PC-3 (cell line): ENCODE measurements at regions not wholly inside any gene's neighbourhood (a gene's known extent, or its start where the extent isn't known, plus 50 kb on each side); places are given as distances from the start of the nearest gene placed in this dataset.

Source experiments
- ATAC-seq: fragments of 200-7000 bp; cut with Tn5 transposase; 2 replicates; pipeline ENCODE4 v1.9.1; 2020; ENCODE audit warnings: mild to moderate bottlenecking, moderate library complexity
- BruUV-seq: library from RNA; stranded (reverse); fragments of 400-500 nt; replicated peaks from 2 replicates; lab custom pipeline; 2021; lab: Mats Ljungman, UMichigan
- CTCF ChIA-PET: fragments of 300-600 bp; sonication (Branson Sonifier 250); formaldehyde crosslinking; loops from one replicate; lab custom pipeline; 2022; ENCODE audit warnings: antibody characterized with exemption; lab: Charles Lee
- POLR2A ChIA-PET: fragments of 300-600 bp; sonication (Branson Sonifier 250); formaldehyde crosslinking; loops from one replicate; lab custom pipeline; 2022; ENCODE audit warnings: antibody characterized with exemption; ENCODE audit not compliant: unreplicated experiment; lab: Charles Lee
- DNase-seq: peaks from one replicate; pipeline ENCODE4 v3.0.0-alpha.2; 2015
- H2AFZ ChIP-seq: fragments of 300-600 bp; sonication (generic); 2 replicates; pipeline ENCODE4 v1.6.0; 2016; ENCODE audit warnings: antibody characterized with exemption, low read length
- H3F3A ChIP-seq: fragments of 300-600 bp; sonication (generic); one replicate; pipeline ENCODE4 v1.6.0; 2017; ENCODE audit warnings: antibody characterized with exemption, low read length, control low read depth, mild to moderate bottlenecking; ENCODE audit not compliant: unreplicated experiment
- H3K27ac ChIP-seq: fragments of 300-600 bp; sonication (generic); 2 replicates; pipeline ENCODE4 v1.5.1; 2016; ENCODE audit warnings: mild to moderate bottlenecking, low read length
- H3K27me3 ChIP-seq: fragments of 300-600 bp; sonication (generic); 2 replicates; pipeline ENCODE4 v1.6.1; 2016; ENCODE audit warnings: low read length, mixed read lengths
- H3K36me3 ChIP-seq: fragments of 300-600 bp; sonication (generic); 2 replicates; pipeline ENCODE4 v1.6.1; 2016; ENCODE audit warnings: low read depth, mixed run types, low read length, mixed read lengths
- H3K4me1 ChIP-seq: fragments of 300-600 bp; sonication (generic); 2 replicates; pipeline ENCODE4 v1.5.1; 2016; ENCODE audit warnings: low read length; ENCODE audit not compliant: insufficient read depth
- H3K4me2 ChIP-seq: fragments of 300-600 bp; sonication (generic); 2 replicates; pipeline ENCODE4 v1.6.0; 2016; ENCODE audit warnings: low read length
- H3K4me3 ChIP-seq: fragments of 300-600 bp; sonication (generic); 2 replicates; pipeline ENCODE4 v1.5.1; 2016; ENCODE audit warnings: mild to moderate bottlenecking, low read length, mixed read lengths
- H3K79me2 ChIP-seq: fragments of 300-600 bp; sonication (generic); 2 replicates; pipeline ENCODE4 v1.6.1; 2017; ENCODE audit warnings: low read length, mixed read lengths
- H3K9ac ChIP-seq: fragments of 300-600 bp; sonication (generic); 2 replicates; pipeline ENCODE4 v1.6.0; 2016; ENCODE audit warnings: mild to moderate bottlenecking, low read length
- H3K9me2 ChIP-seq: fragments of 300-600 bp; sonication (generic); replicated peaks from 2 replicates; pipeline ENCODE4 v1.6.1; 2016; ENCODE audit warnings: mixed run types, low read length, mixed read lengths
- H3K9me3 ChIP-seq: fragments of 300-600 bp; sonication (generic); 2 replicates; pipeline ENCODE4 v1.6.1; 2016; ENCODE audit warnings: low read length, mixed read lengths
- H4K20me1 ChIP-seq: fragments of 300-600 bp; sonication (generic); 2 replicates; pipeline ENCODE4 v1.6.1; 2016; ENCODE audit warnings: low read length, mixed read lengths
- EZH2 ChIP-seq: fragments of 300-600 bp; sonication (generic); IDR thresholded peaks from one replicate; pipeline ENCODE4 v1.6.1; 2017; ENCODE audit warnings: antibody characterized with exemption, mild to moderate bottlenecking, low read length; ENCODE audit not compliant: unreplicated experiment
- EZH2phosphoT487 ChIP-seq: fragments of 300-600 bp; sonication (generic); IDR thresholded peaks from 2 replicates; pipeline ENCODE4 v1.6.1; 2018; ENCODE audit warnings: mild to moderate bottlenecking, antibody characterized with exemption, low read length, borderline replicate concordance
- intact Hi-C: fragments of 100-400 bp; cut with micrococcal nuclease; formaldehyde crosslinking; loops from 2 replicates; pipeline ENCODE4 v1.9.0; 2023
- TF ChIP-seq, protein P1 (sequence below): fragments of 300-600 bp; sonication (generic); conservative IDR thresholded peaks from 2 replicates; pipeline ENCODE4 v1.5.1; 2017; ENCODE audit warnings: antibody characterized with exemption, low read depth, mild to moderate bottlenecking, low read length

DNA sequence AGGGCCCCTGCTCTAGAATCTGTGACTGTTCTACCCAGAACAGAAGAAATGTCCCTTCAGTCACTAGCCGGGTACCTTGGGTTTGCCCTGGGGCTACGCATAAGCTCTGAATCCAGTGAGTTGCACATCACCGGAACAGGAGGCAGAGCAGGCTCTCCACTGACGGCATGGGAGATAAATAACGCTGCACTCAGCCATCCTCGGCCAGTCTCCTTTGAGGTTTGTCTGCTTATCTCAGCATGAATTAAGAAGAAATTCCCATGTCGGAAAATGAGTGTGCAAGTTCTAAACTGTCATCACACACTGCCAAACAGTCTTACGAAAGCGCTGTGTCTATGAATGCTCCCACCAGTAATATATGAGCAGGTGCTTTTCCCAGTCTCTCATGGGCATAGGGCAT is 90.8 kb downstream of the FAM50B start:
- no peak overlapping the region for H3K4me2 ChIP-seq
- intact Hi-C loops, result no loop called here
- BruUV-seq, result no TSS peak
- no peaks in the 10 kb centered on the region for H3K9me3 ChIP-seq
- H3F3A ChIP-seq, result no peaks in the 10 kb centered on the region
- CTCF ChIA-PET, result no interaction called here
- no peaks in the 10 kb centered on the region for H3K36me3 ChIP-seq
- H3K27me3 ChIP-seq, result no peaks in the 10 kb centered on the region
- H4K20me1 ChIP-seq, result no peaks in the 10 kb centered on the region
- peaks cover 3% of the 10 kb centered on the region for H3K4me1 ChIP-seq
- H3K4me3 ChIP-seq, result no peak overlapping the region
- no peak for DNase-seq
- H3K9ac ChIP-seq, result no peak overlapping the region
- TF ChIP-seq EZH2phosphoT487, result no peak
- TF ChIP-seq, protein P1, sequence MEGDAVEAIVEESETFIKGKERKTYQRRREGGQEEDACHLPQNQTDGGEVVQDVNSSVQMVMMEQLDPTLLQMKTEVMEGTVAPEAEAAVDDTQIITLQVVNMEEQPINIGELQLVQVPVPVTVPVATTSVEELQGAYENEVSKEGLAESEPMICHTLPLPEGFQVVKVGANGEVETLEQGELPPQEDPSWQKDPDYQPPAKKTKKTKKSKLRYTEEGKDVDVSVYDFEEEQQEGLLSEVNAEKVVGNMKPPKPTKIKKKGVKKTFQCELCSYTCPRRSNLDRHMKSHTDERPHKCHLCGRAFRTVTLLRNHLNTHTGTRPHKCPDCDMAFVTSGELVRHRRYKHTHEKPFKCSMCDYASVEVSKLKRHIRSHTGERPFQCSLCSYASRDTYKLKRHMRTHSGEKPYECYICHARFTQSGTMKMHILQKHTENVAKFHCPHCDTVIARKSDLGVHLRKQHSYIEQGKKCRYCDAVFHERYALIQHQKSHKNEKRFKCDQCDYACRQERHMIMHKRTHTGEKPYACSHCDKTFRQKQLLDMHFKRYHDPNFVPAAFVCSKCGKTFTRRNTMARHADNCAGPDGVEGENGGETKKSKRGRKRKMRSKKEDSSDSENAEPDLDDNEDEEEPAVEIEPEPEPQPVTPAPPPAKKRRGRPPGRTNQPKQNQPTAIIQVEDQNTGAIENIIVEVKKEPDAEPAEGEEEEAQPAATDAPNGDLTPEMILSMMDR, result no peak
- TF ChIP-seq EZH2, result no peak
- POLR2A ChIA-PET, result no interaction called here
- no peaks in the 10 kb centered on the region for H3K79me2 ChIP-seq
- no peak overlapping the region for H2AFZ ChIP-seq
- H3K27ac ChIP-seq, result no peak overlapping the region
- ATAC-seq, result no peak
- H3K9me2 ChIP-seq, result no peaks in the 10 kb centered on the region

DNA sequence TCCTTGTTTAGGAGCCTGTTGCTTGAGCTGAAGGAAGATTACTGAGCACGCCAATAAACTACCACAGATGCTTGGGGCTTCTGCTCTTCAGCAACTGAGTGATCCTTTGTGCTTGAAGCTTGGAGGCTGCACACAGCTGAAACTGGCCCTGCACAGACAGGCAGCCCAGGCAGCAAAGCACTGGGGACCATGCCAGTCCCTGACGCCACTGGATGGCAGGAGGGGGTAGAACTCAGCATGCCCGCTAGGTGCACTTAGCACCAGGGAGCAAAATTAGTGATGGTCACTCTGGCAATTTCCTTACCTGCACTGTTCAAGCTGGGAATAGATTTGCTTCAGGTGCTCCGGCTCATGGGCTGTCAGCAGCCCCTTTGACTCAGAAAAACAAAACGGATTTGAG is 91.5 kb downstream of the FAM50B start:
- DNase-seq (no peak), ATAC-seq (no peak)
- no peaks in the 10 kb centered on the region for H3K36me3 ChIP-seq
- TF ChIP-seq, protein P1, result no peak
- ChIA-PET POLR2A (no interaction called here), CTCF (no interaction called here)
- no peak overlapping the region for H3K4me2 ChIP-seq
- no peak overlapping the region for H3K27ac ChIP-seq
- H3K9ac ChIP-seq, result no peak overlapping the region
- no peak overlapping the region for H3K4me3 ChIP-seq
- H3K9me3 ChIP-seq, result no peaks in the 10 kb centered on the region
- H3K4me1 ChIP-seq, result peaks cover 9% of the 10 kb centered on the region
- intact Hi-C loops, result no loop called here
- no peaks in the 10 kb centered on the region for H4K20me1 ChIP-seq
- BruUV-seq, result no TSS peak
- H3K9me2 ChIP-seq, result no peaks in the 10 kb centered on the region
- no peaks in the 10 kb centered on the region for H3K79me2 ChIP-seq
- H3K27me3 ChIP-seq, result no peaks in the 10 kb centered on the region
- H2AFZ ChIP-seq, result no peak overlapping the region
- H3F3A ChIP-seq, result no peaks in the 10 kb centered on the region

DNA sequence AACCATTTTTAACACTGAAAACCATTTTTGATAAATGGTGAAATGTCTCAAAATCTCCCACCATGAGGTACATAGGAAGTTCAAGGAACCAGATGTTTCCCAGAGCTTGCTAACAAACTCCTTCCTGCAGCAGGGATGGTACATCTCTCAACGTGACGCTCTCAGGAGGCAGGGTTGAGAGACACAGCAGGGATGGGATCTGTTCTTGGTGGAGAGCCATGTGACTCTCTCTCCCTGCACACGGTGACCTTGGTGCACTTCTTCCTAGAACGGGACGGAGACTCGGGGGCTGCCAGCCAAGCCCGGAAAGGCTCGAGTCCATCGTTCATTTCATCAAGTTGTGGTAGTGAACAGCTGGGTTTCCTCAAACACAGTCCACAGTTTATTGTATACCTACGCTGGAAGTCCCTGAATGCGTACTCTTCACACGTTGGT is 94.2 kb downstream of the FAM50B start:
- intact Hi-C loops, result no loop called here
- Histone ChIP-seq H3K36me3 (no peaks in the 10 kb centered on the region), H3K9me2 (no peaks in the 10 kb centered on the region), H3K27me3 (no peaks in the 10 kb centered on the region), H2AFZ (no peak overlapping the region), H4K20me1 (no peaks in the 10 kb centered on the region), H3K4me2 (no peak overlapping the region), H3K79me2 (no peaks in the 10 kb centered on the region), H3K4me1 (peaks cover 12% of the 10 kb centered on the region), H3K4me3 (no peak overlapping the region), H3K27ac (no peak overlapping the region), H3F3A (no peaks in the 10 kb centered on the region), H3K9me3 (no peaks in the 10 kb centered on the region), H3K9ac (no peak overlapping the region)
- DNase-seq (no peak), ATAC-seq (no peak)
- ChIA-PET POLR2A (no interaction called here), CTCF (no interaction called here)
- no peak for TF ChIP-seq EZH2phosphoT487
- no peak for TF ChIP-seq EZH2
- TF ChIP-seq, protein P1, result no peak
- BruUV-seq, result no TSS peak
